ENCODE measurements at regions not wholly inside any gene's neighbourhood (a gene's known extent, or its start where the extent isn't known, plus 50 kb on each side); places are given as distances from the start of the nearest gene placed in this dataset.

GRCh38 chr5:8340261-8340660 is 471.3 kb downstream of the MTRR start:
- no peak overlapping the region for H3K27ac ChIP-seq
- TF ChIP-seq, protein P1, sequence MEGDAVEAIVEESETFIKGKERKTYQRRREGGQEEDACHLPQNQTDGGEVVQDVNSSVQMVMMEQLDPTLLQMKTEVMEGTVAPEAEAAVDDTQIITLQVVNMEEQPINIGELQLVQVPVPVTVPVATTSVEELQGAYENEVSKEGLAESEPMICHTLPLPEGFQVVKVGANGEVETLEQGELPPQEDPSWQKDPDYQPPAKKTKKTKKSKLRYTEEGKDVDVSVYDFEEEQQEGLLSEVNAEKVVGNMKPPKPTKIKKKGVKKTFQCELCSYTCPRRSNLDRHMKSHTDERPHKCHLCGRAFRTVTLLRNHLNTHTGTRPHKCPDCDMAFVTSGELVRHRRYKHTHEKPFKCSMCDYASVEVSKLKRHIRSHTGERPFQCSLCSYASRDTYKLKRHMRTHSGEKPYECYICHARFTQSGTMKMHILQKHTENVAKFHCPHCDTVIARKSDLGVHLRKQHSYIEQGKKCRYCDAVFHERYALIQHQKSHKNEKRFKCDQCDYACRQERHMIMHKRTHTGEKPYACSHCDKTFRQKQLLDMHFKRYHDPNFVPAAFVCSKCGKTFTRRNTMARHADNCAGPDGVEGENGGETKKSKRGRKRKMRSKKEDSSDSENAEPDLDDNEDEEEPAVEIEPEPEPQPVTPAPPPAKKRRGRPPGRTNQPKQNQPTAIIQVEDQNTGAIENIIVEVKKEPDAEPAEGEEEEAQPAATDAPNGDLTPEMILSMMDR (IDR thresholded peaks at IDR 0.05), result no peak

GRCh38 chr5:8340739-8341344 is 471.9 kb downstream of the MTRR start:
- Histone ChIP-seq H3K27ac (no peak overlapping the region), H3K4me3 (no peak overlapping the region)
- TF ChIP-seq, protein P1 (IDR thresholded peaks at IDR 0.05), result peak; percentile 17
- no peak for DNase-seq (ENCODE audit: low spot score)

More at GRCh38 chr5:8340261-8340660, 471.3 kb downstream of the MTRR start:
- no peak for DNase-seq (ENCODE audit: low spot score)
- H3K4me3 ChIP-seq, result no peak overlapping the region

GRCh38 chr5:8341406-8341805 is 472.5 kb downstream of the MTRR start:
- DNase-seq (ENCODE audit: low spot score), result no peak
- Histone ChIP-seq H3K27ac (no peak overlapping the region), H3K4me3 (no peak overlapping the region)
- TF ChIP-seq, protein P1 (IDR thresholded peaks at IDR 0.05), result no peak

- DNase-seq (ENCODE audit: low spot score), result no peak
- TF ChIP-seq, protein P1 (IDR thresholded peaks at IDR 0.05), result no peak
- Histone ChIP-seq H3K4me3 (no peak overlapping the region), H3K27ac (no peak overlapping the region)
Measured at GRCh38 chr5:8347984-8348383, 479.0 kb downstream of the MTRR start.

DNA sequence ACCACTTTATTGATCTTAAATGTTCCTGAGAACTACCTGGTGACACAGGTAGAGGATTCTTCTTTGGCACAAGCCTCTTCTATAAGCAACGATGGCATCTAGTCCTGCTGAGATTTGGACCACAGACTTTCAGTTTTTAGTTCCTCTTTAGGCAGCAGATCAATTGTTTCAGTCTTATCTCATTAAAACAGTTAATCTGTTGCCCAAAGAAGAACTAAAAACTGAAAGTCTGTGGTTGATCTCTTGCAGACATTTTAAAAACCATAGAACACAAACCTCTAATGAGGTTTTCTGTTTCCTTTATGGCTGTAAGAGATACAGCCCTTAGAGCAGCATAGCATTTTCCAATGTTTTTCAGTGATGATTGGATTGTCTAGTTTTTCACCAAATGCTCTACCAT is 480.9 kb downstream of the MTRR start:
- TF ChIP-seq, protein P1 (IDR thresholded peaks at IDR 0.05), result no peak
- H3K4me3 ChIP-seq, result no peak overlapping the region
- DNase-seq (ENCODE audit: low spot score), result no peak
- H3K27ac ChIP-seq, result no peak overlapping the region

- TF ChIP-seq, protein P1 (IDR thresholded peaks at IDR 0.05), result no peak
Measured at GRCh38 chr5:8350644-8351339, 481.8 kb downstream of the MTRR start.

DNA sequence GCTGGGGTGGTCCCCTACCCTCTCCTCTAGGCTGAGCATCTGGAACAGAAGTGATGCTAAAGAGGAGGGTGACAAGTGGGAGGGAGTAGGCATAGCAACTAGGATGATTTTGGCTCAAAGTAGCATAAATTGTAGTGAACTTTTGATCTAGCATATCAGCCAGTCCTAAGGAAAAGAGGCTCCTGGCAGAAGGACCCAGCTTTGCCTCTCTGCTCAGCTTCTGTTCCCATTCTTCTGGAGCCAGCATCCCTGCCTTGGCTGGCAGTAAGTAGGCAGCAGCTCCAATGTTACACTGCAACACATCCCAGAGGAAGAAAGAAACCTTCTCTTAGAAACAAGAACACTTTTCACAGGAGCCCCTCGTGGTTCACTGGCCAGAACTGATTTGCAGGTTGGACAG is 487.0 kb downstream of the MTRR start:
- TF ChIP-seq, protein P1 (IDR thresholded peaks at IDR 0.05), result no peak
- Histone ChIP-seq H3K27ac (no peak overlapping the region), H3K4me3 (no peak overlapping the region)
- no peak for DNase-seq (ENCODE audit: low spot score)

More at GRCh38 chr5:8350644-8351339, 481.8 kb downstream of the MTRR start:
- no peak overlapping the region for H3K4me3 ChIP-seq
- no peak overlapping the region for H3K27ac ChIP-seq
- no peak for DNase-seq (ENCODE audit: low spot score)
